ENCODE measurements at regions not wholly inside any gene's neighbourhood (a gene's known extent, or its start where the extent isn't known, plus 50 kb on each side); places are given as distances from the start of the nearest gene placed in this dataset.

- in situ Hi-C loops (cut with HindIII; ENCODE audit: low sequenced_read_pairs): no loop called here
Observed at GRCh38 chr1:181312946-181313345, 170.4 kb upstream of the CACNA1E start.

DNA sequence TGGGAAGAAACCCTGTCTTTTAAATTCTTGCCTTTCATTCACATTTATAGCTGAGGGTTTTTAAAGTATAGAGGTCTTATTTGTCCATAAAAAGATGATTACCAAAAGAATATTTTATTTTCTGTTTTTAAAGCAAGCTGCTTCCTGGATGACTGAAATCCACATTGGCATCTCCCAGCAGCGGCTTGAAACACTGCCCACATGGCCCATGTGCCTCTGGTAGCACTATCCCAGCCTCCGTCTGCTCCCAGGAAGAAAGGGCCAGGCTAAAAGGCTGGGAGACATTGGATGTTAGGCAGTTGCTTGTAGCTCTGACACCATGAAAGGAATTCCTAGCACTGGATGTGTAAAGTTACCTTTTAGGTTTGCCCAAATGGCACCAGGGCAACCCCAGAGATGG, 169.9 kb upstream of the CACNA1E start:
- TF ChIP-seq CTCF (IDR thresholded peaks at IDR 0.05; ENCODE audit: low read depth, low read length): no peak
- DNase-seq (ENCODE audit: low read depth, low spot score): no peak
- H3K4me3 ChIP-seq (ENCODE audit: low read depth, low read length): no peak overlapping the region
- in situ Hi-C loops (cut with HindIII; ENCODE audit: low sequenced_read_pairs): no loop called here

More at GRCh38 chr1:181312946-181313345, 170.4 kb upstream of the CACNA1E start:
- no peak for TF ChIP-seq CTCF (IDR thresholded peaks at IDR 0.05; ENCODE audit: low read depth, low read length)
- DNase-seq (ENCODE audit: low read depth, low spot score): no peak
- no peak overlapping the region for H3K4me3 ChIP-seq (ENCODE audit: low read depth, low read length)

DNA sequence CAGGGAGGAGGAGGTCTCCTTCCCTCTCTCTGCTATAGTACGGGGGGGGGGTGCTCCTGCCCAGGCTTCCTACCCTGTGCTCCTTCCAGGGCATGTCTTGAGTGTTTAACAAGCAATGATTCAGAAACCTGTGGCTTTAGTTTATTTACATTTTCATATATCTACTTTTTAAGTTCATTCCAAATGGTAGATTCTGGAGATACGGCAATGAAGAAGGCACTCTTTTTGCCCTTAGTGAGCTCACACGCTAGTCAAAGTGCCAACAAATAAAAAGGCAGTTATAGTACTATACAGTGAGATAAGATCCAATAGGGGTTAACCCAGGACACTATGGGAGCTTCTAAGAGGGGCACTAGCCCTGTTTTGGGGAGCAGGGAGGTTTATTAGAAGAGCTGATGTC, 169.3 kb upstream of the CACNA1E start:
- no peak for TF ChIP-seq CTCF (IDR thresholded peaks at IDR 0.05; ENCODE audit: low read depth, low read length)
- no peak for DNase-seq (ENCODE audit: low read depth, low spot score)
- in situ Hi-C loops (cut with HindIII; ENCODE audit: low sequenced_read_pairs): no loop called here
- H3K4me3 ChIP-seq (ENCODE audit: low read depth, low read length): no peak overlapping the region

DNA sequence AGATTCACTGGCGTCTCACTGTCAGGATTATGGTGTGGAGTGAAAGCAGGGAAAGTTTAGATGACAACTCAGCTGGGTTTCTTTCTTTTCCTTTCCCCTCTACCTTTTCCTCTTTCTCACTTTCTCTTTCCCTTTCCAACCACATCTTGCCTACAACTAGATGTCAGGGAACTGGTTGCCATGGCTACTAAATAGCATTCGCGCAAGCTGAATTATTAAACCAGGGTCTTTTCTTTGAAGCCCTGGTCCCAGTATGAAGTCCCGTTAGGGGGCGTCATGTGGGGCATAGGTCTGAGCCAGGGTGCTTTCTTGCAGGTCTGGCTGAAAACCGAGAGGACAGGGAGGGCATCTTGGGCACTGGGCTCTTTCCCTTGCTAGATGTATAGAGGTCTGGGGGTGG, 168.4 kb upstream of the CACNA1E start:
- no peak for TF ChIP-seq CTCF (IDR thresholded peaks at IDR 0.05; ENCODE audit: low read depth, low read length)
- in situ Hi-C loops (cut with HindIII; ENCODE audit: low sequenced_read_pairs): no loop called here
- no peak for DNase-seq (ENCODE audit: low read depth, low spot score)
- no peak overlapping the region for H3K4me3 ChIP-seq (ENCODE audit: low read depth, low read length)

GRCh38 chr1:181317261-181317930, 165.9 kb upstream of the CACNA1E start:
- DNase-seq (ENCODE audit: low read depth, low spot score): no peak
- TF ChIP-seq CTCF (IDR thresholded peaks at IDR 0.05; ENCODE audit: low read depth, low read length): no peak
- in situ Hi-C loops (cut with HindIII; ENCODE audit: low sequenced_read_pairs): no loop called here
- H3K4me3 ChIP-seq (ENCODE audit: low read depth, low read length): no peak overlapping the region

GRCh38 chr1:181318022-181318857, 165.1 kb upstream of the CACNA1E start:
- in situ Hi-C loops (cut with HindIII; ENCODE audit: low sequenced_read_pairs): no loop called here
- H3K4me3 ChIP-seq (ENCODE audit: low read depth, low read length): no peak overlapping the region
- DNase-seq (ENCODE audit: low read depth, low spot score): no peak
- TF ChIP-seq CTCF (IDR thresholded peaks at IDR 0.05; ENCODE audit: low read depth, low read length): no peak
